Neural progenitor cell (in vitro differentiated cells): ENCODE measurements at regions not wholly inside any gene's neighbourhood (a gene's known extent, or its start where the extent isn't known, plus 50 kb on each side); places are given as distances from the start of the nearest gene placed in this dataset.
A peak's percentile ranks its signal among the peaks of the same experiment; 100 is the strongest.

ENCODE experiments used
- DNase-seq: peaks from one replicate; pipeline ENCODE4 v3.0.0-alpha.2; 2016; ENCODE audit warnings: low spot score
- H2AFZ ChIP-seq: fragments of 200-600 bp; sonication (generic); replicated peaks from 2 replicates; pipeline ENCODE4 v1.6.1; 2016; ENCODE audit warnings: antibody characterized with exemption
- H3F3A ChIP-seq: fragments of 200-600 bp; sonication (generic); 2 replicates; pipeline ENCODE4 v1.6.1; 2016; ENCODE audit warnings: antibody characterized with exemption, low read depth
- H3K27ac ChIP-seq: fragments of 200-600 bp; sonication (generic); 2 replicates; pipeline ENCODE4 v1.5.1; 2016; ENCODE audit warnings: mild to moderate bottlenecking
- H3K27me3 ChIP-seq: fragments of 200-600 bp; sonication (generic); 2 replicates; pipeline ENCODE4 v1.6.1; 2016; ENCODE audit warnings: mild to moderate bottlenecking, moderate library complexity
- H3K36me3 ChIP-seq: fragments of 200-600 bp; sonication (generic); 2 replicates; pipeline ENCODE4 v1.5.1; 2016
- H3K4me1 ChIP-seq: fragments of 200-600 bp; sonication (generic); 2 replicates; pipeline ENCODE4 v1.6.1; 2016; ENCODE audit warnings: mixed run types
- H3K4me2 ChIP-seq: fragments of 200-600 bp; sonication (generic); 2 replicates; pipeline ENCODE4 v1.6.1; 2016
- H3K4me3 ChIP-seq: fragments of 200-600 bp; sonication (generic); 2 replicates; pipeline ENCODE4 v1.5.1; 2016
- H3K79me2 ChIP-seq: fragments of 200-600 bp; sonication (generic); 2 replicates; pipeline ENCODE4 v1.6.1; 2016; ENCODE audit warnings: low read depth
- H3K9ac ChIP-seq: fragments of 200-600 bp; sonication (generic); 2 replicates; pipeline ENCODE4 v1.6.1; 2016
- H3K9me3 ChIP-seq: fragments of 200-600 bp; sonication (generic); 2 replicates; pipeline ENCODE4 v1.5.1; 2016; ENCODE audit warnings: low read depth
- H4K20me1 ChIP-seq: fragments of 200-600 bp; sonication (generic); 2 replicates; pipeline ENCODE4 v1.6.1; 2016; ENCODE audit warnings: low read depth
- H3K27ac Mint-ChIP-seq: 3 replicates; pipeline ENCODE4 v1.8.0; 2021; ENCODE audit warnings: mixed read lengths
- H3K27me3 Mint-ChIP-seq: 2 replicates; pipeline ENCODE4 v1.8.0; 2022; ENCODE audit warnings: low read depth, mild to moderate bottlenecking, inconsistent platforms, moderate library complexity, mixed read lengths; ENCODE audit not compliant: insufficient read depth
- H3K36me3 Mint-ChIP-seq: 3 replicates; pipeline ENCODE4 v1.8.0; 2021; ENCODE audit warnings: mixed read lengths
- H3K4me1 Mint-ChIP-seq: 3 replicates; pipeline ENCODE4 v1.8.0; 2021; ENCODE audit warnings: mixed read lengths
- H3K4me3 Mint-ChIP-seq: 3 replicates; pipeline ENCODE4 v1.8.0; 2021; ENCODE audit warnings: mild to moderate bottlenecking, moderate library complexity, mixed read lengths
- H3K9me3 Mint-ChIP-seq: 3 replicates; pipeline ENCODE4 v1.8.0; 2020; ENCODE audit warnings: mixed read lengths
- EZH2 ChIP-seq: fragments of 200-600 bp; sonication (generic); IDR thresholded peaks from 2 replicates; pipeline ENCODE4 v1.6.1; 2017; ENCODE audit warnings: antibody characterized with exemption, mild to moderate bottlenecking, moderate library complexity
- EZH2phosphoT487 ChIP-seq: fragments of 200-600 bp; sonication (generic); IDR thresholded peaks from 2 replicates; pipeline ENCODE4 v1.6.1; 2017; ENCODE audit warnings: antibody characterized with exemption
- TF ChIP-seq, protein P1 (sequence below): fragments of 200-600 bp; sonication (generic); IDR thresholded peaks from 2 replicates; pipeline ENCODE4 v1.5.1; 2017; ENCODE audit warnings: antibody characterized with exemption, mild to moderate bottlenecking

DNA sequence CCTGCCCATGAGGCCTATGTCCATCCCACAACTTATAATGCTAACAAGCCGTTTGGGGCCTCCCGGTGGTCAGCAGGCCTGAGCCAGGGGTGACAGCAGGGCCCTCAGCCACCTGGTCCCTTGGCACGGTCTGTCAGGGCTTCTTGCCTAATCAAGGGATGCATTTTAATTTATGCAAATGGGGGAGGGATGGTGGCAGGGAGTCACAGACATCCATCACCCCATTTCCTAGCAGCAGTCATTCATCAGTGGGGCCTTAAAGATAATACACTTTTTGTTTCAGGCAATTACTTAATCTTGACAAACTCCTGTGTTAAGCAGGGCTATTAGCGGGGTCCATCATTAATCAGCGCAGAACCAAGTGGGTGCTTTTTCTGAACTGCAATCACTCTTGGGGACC lies 174.5 kb downstream of the GLI2 start:
- H3K9me3 ChIP-seq = no peaks in the 10 kb centered on the region
- peaks cover 9% of the 10 kb centered on the region for H3K27me3 Mint-ChIP-seq
- H3K36me3 Mint-ChIP-seq = peaks cover 12% of the 10 kb centered on the region
- no peaks in the 10 kb centered on the region for H3K9me3 Mint-ChIP-seq
- no peaks in the 10 kb centered on the region for H3K27me3 ChIP-seq
- no peak overlapping the region for H3K27ac Mint-ChIP-seq
- H3F3A ChIP-seq = peaks cover 4% of the 10 kb centered on the region
- H3K27ac ChIP-seq = no peak overlapping the region
- no peaks in the 10 kb centered on the region for H3K36me3 ChIP-seq
- H4K20me1 ChIP-seq = peaks cover 87% of the 10 kb centered on the region
- no peak overlapping the region for H3K4me3 ChIP-seq
- no peak overlapping the region for H3K9ac ChIP-seq
- no peak overlapping the region for H2AFZ ChIP-seq
- peaks cover 19% of the 10 kb centered on the region for H3K4me1 ChIP-seq
- peaks cover 43% of the 10 kb centered on the region for H3K79me2 ChIP-seq
- H3K4me2 ChIP-seq = no peak overlapping the region
- TF ChIP-seq, protein P1, sequence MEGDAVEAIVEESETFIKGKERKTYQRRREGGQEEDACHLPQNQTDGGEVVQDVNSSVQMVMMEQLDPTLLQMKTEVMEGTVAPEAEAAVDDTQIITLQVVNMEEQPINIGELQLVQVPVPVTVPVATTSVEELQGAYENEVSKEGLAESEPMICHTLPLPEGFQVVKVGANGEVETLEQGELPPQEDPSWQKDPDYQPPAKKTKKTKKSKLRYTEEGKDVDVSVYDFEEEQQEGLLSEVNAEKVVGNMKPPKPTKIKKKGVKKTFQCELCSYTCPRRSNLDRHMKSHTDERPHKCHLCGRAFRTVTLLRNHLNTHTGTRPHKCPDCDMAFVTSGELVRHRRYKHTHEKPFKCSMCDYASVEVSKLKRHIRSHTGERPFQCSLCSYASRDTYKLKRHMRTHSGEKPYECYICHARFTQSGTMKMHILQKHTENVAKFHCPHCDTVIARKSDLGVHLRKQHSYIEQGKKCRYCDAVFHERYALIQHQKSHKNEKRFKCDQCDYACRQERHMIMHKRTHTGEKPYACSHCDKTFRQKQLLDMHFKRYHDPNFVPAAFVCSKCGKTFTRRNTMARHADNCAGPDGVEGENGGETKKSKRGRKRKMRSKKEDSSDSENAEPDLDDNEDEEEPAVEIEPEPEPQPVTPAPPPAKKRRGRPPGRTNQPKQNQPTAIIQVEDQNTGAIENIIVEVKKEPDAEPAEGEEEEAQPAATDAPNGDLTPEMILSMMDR = no peak
- TF ChIP-seq EZH2phosphoT487 (no peak), EZH2 (no peak)
- DNase-seq = no peak
- no peak overlapping the region for H3K4me3 Mint-ChIP-seq
- H3K4me1 Mint-ChIP-seq = peaks cover 53% of the 10 kb centered on the region

- H3K9ac ChIP-seq = no peak overlapping the region
- Mint-ChIP-seq H3K4me1 (peaks cover 60% of the 10 kb centered on the region), H3K9me3 (no peaks in the 10 kb centered on the region), H3K4me3 (peak overlapping the region; percentile 48), H3K27ac (peak overlapping the region; percentile 4), H3K36me3 (peaks cover 12% of the 10 kb centered on the region), H3K27me3 (peaks cover 9% of the 10 kb centered on the region)
- H3K27me3 ChIP-seq = no peaks in the 10 kb centered on the region
- H3K4me3 ChIP-seq = no peak overlapping the region
- H3K36me3 ChIP-seq = no peaks in the 10 kb centered on the region
- no peak overlapping the region for H3K27ac ChIP-seq
- peaks cover 4% of the 10 kb centered on the region for H3F3A ChIP-seq
- H3K79me2 ChIP-seq = peaks cover 33% of the 10 kb centered on the region
- peaks cover 19% of the 10 kb centered on the region for H3K4me1 ChIP-seq
- TF ChIP-seq, protein P1 = no peak
- no peak overlapping the region for H3K4me2 ChIP-seq
- no peaks in the 10 kb centered on the region for H3K9me3 ChIP-seq
- H2AFZ ChIP-seq = no peak overlapping the region
- no peak for DNase-seq
- H4K20me1 ChIP-seq = peaks cover 93% of the 10 kb centered on the region
Observed at GRCh38 chr2:120910956-120911951, 175.6 kb downstream of the GLI2 start.

- Histone ChIP-seq H3F3A (peaks cover 4% of the 10 kb centered on the region), H3K79me2 (peaks cover 33% of the 10 kb centered on the region), H3K27ac (no peak overlapping the region), H3K4me1 (peaks cover 19% of the 10 kb centered on the region), H3K4me2 (no peak overlapping the region), H4K20me1 (peaks cover 97% of the 10 kb centered on the region), H3K4me3 (no peak overlapping the region), H3K9me3 (no peaks in the 10 kb centered on the region), H3K9ac (no peak overlapping the region), H3K27me3 (no peaks in the 10 kb centered on the region), H3K36me3 (no peaks in the 10 kb centered on the region), H2AFZ (no peak overlapping the region)
- Mint-ChIP-seq H3K9me3 (no peaks in the 10 kb centered on the region), H3K4me1 (peaks cover 61% of the 10 kb centered on the region), H3K27ac (peak overlapping the region; percentile 82), H3K27me3 (peaks cover 6% of the 10 kb centered on the region), H3K36me3 (peaks cover 6% of the 10 kb centered on the region), H3K4me3 (no peak overlapping the region)
- DNase-seq = no peak
- TF ChIP-seq, protein P1 = no peak
- TF ChIP-seq EZH2phosphoT487 = no peak
Observed at GRCh38 chr2:120912101-120912985, 176.7 kb downstream of the GLI2 start.
